ENCODE measurements at regions not wholly inside any gene's neighbourhood (a gene's known extent, or its start where the extent isn't known, plus 50 kb on each side); places are given as distances from the start of the nearest gene placed in this dataset.

DNA sequence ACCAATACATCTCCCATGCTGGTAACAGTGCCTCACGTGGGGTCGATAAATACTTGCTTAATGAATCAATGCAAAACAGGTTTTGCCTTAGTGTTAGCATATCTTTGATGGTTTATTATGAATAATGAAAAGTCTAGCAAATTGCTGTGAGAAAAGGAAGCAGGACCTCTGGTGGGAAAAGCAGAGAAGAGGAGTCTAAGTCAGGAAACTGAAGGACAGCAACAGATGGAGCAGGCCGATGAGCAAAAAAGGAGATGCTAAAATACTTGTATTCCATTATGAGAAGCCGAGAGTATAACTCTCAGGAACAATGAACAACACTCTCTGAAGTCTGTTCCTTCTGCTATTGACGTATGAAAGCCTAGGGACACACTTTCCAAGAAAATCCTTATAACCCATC is 555.2 kb upstream of the KLHL29 start:
- Histone ChIP-seq H3K27me3 (ENCODE audit: control insufficient read depth, low read length) (no peaks in the 10 kb centered on the region), H3K27ac (ENCODE audit: low read depth, low read length) (no peak overlapping the region), H3K79me2 (ENCODE audit: control insufficient read depth, low read length) (no peaks in the 10 kb centered on the region), H3K4me3 (ENCODE audit: low read length) (no peak overlapping the region), H4K20me1 (ENCODE audit: control insufficient read depth, insufficient read depth, low read depth, low read length) (no peaks in the 10 kb centered on the region), H3K9me2 (replicated peaks; ENCODE audit: control insufficient read depth, low read length) (no peaks in the 10 kb centered on the region), H3K4me2 (ENCODE audit: low read length) (no peak overlapping the region), H3F3A (ENCODE audit: control insufficient read depth, insufficient read depth) (no peaks in the 10 kb centered on the region), H3K9me3 (ENCODE audit: control insufficient read depth, insufficient read depth, low read length) (no peaks in the 10 kb centered on the region), H3K36me3 (ENCODE audit: control insufficient read depth, low read length) (no peaks in the 10 kb centered on the region), H3K4me1 (ENCODE audit: control insufficient read depth, low read length) (no peaks in the 10 kb centered on the region)
- TF ChIP-seq, protein P1, sequence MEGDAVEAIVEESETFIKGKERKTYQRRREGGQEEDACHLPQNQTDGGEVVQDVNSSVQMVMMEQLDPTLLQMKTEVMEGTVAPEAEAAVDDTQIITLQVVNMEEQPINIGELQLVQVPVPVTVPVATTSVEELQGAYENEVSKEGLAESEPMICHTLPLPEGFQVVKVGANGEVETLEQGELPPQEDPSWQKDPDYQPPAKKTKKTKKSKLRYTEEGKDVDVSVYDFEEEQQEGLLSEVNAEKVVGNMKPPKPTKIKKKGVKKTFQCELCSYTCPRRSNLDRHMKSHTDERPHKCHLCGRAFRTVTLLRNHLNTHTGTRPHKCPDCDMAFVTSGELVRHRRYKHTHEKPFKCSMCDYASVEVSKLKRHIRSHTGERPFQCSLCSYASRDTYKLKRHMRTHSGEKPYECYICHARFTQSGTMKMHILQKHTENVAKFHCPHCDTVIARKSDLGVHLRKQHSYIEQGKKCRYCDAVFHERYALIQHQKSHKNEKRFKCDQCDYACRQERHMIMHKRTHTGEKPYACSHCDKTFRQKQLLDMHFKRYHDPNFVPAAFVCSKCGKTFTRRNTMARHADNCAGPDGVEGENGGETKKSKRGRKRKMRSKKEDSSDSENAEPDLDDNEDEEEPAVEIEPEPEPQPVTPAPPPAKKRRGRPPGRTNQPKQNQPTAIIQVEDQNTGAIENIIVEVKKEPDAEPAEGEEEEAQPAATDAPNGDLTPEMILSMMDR (IDR thresholded peaks at IDR 0.05; ENCODE audit: low read depth, low read length, poor library complexity, severe bottlenecking): no peak
- no peak for TF ChIP-seq EZH2phosphoT487 (IDR thresholded peaks at IDR 0.05; ENCODE audit: borderline replicate concordance, low read length)

DNA sequence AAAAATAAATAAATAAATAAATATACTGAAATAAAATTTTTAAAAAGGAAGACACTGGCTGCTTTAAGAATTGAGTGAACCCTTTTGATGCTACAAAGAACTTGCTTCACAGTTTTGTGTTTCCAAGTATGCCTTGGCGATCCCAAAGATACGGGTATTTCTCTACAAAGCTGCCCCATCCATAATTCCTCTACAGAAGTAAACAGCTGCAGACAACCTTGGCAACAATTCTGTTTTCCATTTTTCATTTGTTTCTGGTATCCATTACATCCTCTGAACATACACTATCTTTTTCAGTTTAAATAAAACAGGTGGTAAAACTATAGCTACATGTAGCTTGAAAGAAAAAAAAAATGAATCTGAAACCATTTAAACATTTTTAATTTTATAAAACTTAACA is 552.8 kb upstream of the KLHL29 start:
- Histone ChIP-seq H3K27me3 (ENCODE audit: control insufficient read depth, low read length) (no peaks in the 10 kb centered on the region), H3K79me2 (ENCODE audit: control insufficient read depth, low read length) (no peaks in the 10 kb centered on the region), H3K9me2 (replicated peaks; ENCODE audit: control insufficient read depth, low read length) (no peaks in the 10 kb centered on the region), H4K20me1 (ENCODE audit: control insufficient read depth, insufficient read depth, low read depth, low read length) (no peaks in the 10 kb centered on the region), H3K4me3 (ENCODE audit: low read length) (no peak overlapping the region), H3F3A (ENCODE audit: control insufficient read depth, insufficient read depth) (no peaks in the 10 kb centered on the region), H3K27ac (ENCODE audit: low read depth, low read length) (no peak overlapping the region), H3K4me1 (ENCODE audit: control insufficient read depth, low read length) (no peaks in the 10 kb centered on the region), H3K4me2 (ENCODE audit: low read length) (no peak overlapping the region), H3K9me3 (ENCODE audit: control insufficient read depth, insufficient read depth, low read length) (no peaks in the 10 kb centered on the region), H3K36me3 (ENCODE audit: control insufficient read depth, low read length) (no peaks in the 10 kb centered on the region)
- TF ChIP-seq, protein P1 (IDR thresholded peaks at IDR 0.05; ENCODE audit: low read depth, low read length, poor library complexity, severe bottlenecking): no peak
- TF ChIP-seq EZH2phosphoT487 (IDR thresholded peaks at IDR 0.05; ENCODE audit: borderline replicate concordance, low read length): no peak

DNA sequence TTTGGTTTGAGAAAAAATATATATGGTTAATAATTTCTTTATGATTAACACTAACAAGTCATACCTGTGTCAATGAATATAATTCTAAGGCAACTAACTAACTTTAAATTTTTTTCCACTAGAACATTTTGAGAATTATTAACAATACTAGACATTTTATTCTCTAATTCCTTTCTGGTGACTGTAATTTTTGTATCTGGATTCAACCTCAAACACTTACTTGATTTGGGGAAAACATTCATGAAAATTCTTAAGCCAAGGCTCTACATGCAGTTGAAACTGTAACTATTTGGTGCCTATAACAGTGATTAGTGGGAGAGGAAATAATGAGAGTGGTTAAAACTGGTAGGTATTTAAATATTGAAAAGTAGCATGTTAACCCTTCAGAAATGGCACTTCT is 546.5 kb upstream of the KLHL29 start:
- TF ChIP-seq EZH2phosphoT487 (IDR thresholded peaks at IDR 0.05; ENCODE audit: borderline replicate concordance, low read length): no peak
- TF ChIP-seq, protein P1 (IDR thresholded peaks at IDR 0.05; ENCODE audit: low read depth, low read length, poor library complexity, severe bottlenecking): no peak
- no peaks in the 10 kb centered on the region for H3K9me2 ChIP-seq (replicated peaks; ENCODE audit: control insufficient read depth, low read length)
- H3K36me3 ChIP-seq (ENCODE audit: control insufficient read depth, low read length): no peaks in the 10 kb centered on the region
- H3K4me1 ChIP-seq (ENCODE audit: control insufficient read depth, low read length): no peaks in the 10 kb centered on the region
- no peaks in the 10 kb centered on the region for H3K9me3 ChIP-seq (ENCODE audit: control insufficient read depth, insufficient read depth, low read length)
- H4K20me1 ChIP-seq (ENCODE audit: control insufficient read depth, insufficient read depth, low read depth, low read length): no peaks in the 10 kb centered on the region
- no peak overlapping the region for H3K27ac ChIP-seq (ENCODE audit: low read depth, low read length)
- H3K79me2 ChIP-seq (ENCODE audit: control insufficient read depth, low read length): no peaks in the 10 kb centered on the region
- no peaks in the 10 kb centered on the region for H3F3A ChIP-seq (ENCODE audit: control insufficient read depth, insufficient read depth)
- H3K27me3 ChIP-seq (ENCODE audit: control insufficient read depth, low read length): no peaks in the 10 kb centered on the region
- H3K4me2 ChIP-seq (ENCODE audit: low read length): no peak overlapping the region
- H3K4me3 ChIP-seq (ENCODE audit: low read length): no peak overlapping the region
